GM21737 (cell line): ENCODE measurements at regions not wholly inside any gene's neighbourhood (a gene's known extent, or its start where the extent isn't known, plus 50 kb on each side); places are given as distances from the start of the nearest gene placed in this dataset.
A peak's percentile ranks its signal among the peaks of the same experiment; 100 is the strongest.

Source experiments
- ATAC-seq: cut with Tn5 transposase; IDR thresholded peaks from one replicate; pipeline ENCODE4 v1.9.1; 2021; ENCODE audit warnings: mild to moderate bottlenecking, moderate library complexity; ENCODE audit not compliant: unreplicated experiment

DNA sequence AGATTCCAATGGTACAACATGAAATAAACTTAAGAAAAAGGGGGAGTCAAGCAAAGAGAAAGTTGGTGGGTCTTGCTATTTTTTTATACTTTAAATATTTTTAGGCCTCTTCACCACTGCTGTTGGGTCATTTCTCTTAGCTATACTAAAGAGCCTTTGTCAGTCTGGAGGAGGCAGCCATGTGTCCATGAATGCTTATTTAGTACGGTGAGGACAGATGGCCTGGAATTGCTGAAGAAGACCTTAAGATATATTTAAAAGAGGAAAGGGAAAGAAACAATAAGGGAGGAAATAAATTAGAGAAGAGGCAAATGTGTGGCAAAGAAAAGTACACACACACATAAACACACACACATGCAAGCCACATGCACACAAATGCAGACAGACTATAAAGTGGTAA is 560.5 kb upstream of the MEF2C start:
- ATAC-seq = no peak

DNA sequence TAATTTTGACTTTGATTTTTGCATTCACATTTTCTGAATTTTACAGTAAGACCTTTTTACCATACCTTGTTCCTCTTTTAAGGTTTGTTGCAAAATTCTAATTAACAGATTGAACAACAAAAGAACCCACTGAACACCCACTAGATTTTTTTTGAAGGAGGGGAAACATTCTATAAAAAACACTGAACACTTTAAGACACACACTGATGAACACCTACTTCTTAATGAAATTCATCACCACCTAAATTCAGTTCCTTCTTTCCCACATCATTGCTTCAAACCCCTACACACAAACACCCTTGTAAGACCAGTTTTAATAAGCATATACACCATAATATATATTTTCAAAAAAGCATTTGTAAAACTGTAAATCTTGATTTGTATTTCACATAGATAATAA is 559.0 kb upstream of the MEF2C start:
- ATAC-seq = no peak

DNA sequence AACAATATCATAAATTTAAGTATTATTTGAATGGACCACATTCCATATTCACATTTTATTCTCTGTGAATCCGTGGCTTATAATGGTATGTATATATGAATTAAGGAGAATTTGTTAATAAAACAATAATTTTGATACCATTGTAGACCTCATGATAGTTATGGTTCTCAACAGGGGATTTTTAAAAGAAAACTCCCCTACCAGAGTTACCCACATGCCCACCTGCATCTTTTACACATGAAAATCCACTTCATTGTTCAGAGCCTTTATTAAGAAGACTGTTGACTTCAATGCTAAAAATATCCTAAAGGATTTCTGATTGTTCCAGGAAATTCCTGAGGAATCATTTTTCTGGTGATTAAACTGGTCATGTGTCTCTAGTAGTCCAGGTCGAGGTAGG is 557.7 kb upstream of the MEF2C start:
- ATAC-seq = no peak

DNA sequence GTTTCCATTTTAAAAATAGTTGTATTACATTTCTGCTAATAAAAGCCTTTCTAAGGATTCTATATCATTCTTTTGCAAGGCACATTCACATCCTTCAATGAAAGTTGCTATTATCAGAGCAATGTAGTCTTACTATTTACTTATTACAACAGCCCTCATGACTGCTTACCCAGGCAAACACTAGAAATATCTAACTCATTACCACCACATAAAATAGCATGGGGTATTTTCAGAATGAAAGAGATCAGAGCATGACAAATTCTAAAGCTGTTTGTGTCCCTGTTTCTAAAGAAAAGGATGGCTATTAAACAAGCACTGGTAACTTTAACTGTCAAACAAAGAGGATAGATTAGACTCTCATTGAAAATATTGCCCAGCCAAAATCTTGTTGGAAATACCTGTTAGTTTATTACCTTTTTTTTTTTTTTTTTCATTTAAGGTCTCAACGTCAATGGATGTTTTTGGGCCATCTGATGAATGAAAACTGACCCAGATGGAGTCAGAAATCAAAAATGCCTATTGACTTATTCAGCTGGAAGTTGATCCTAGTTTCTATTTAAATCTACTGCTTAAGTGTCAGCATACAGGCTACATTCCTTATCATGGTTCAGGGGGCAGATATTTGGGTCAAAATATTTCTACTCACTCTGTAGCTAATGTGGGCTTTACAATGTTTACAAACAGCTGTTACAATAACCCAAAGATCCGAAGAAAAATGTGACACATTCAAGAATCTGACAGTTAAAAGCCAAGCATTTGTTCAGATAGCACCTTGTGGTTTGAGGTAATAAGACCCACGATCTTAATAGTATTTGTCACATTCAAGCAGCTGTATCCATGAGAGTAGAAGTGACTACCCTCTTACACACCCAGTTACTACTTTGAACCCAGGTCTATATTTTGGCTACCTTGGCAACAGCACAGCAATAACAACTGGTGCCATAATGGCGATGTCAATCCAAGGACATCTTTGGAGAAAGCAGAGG is 554.8 kb upstream of the MEF2C start:
- no peak for ATAC-seq

DNA sequence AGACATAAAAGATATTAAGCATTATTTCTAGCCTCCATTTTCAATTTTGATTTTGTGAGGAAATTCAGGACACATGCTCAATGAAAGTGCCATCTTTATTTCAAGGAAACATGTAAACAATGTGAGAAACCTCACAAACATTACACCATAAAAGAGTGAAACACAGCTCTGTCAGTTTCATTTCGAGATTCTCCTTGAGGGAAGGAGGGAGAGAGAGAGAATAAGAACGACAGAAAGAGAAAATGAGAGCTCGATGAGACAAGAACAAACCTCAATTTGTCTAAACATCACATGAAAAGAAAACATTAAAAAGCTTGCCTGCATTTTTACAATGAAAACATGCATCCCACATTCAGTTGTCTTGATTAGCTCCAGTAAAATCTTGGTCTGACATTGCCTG is 553.5 kb upstream of the MEF2C start:
- ATAC-seq = no peak

DNA sequence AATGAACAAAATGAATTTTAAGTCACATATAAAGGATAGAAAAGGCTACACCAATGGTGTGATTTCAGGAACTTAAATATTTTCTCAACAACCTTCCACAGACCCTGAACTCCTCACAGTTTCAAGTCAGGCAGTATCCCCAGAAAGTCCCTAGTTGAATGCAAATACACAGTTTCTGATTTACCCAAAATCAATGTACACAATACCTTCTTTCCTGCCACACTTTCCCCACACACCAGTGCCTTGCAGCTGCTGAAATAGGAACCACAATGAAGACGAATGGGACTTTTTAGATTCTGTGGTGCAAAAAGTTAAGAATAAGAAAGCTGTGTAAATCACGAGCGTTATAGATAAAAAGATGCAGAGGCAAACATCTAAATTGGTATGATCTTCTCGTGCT is 552.4 kb upstream of the MEF2C start:
- ATAC-seq = peak; percentile 85

DNA sequence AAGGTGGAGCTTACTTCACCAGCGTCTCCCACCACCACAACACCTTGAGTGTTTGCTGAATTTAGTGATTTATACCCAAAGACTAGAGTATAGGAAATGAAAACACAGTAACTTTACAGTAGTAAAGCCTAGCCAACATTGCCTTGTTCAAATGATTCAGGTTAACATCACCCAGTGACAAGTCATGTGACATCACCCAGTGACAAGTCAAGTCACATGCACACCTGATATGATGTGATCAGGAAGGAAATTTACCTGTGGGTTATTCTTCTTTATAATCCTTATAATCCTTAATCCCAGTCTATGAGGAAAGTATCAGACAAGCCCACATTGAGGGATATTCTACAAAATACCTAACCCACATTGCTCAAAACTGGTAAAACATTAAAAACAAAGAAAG is 545.6 kb upstream of the MEF2C start:
- ATAC-seq = no peak

DNA sequence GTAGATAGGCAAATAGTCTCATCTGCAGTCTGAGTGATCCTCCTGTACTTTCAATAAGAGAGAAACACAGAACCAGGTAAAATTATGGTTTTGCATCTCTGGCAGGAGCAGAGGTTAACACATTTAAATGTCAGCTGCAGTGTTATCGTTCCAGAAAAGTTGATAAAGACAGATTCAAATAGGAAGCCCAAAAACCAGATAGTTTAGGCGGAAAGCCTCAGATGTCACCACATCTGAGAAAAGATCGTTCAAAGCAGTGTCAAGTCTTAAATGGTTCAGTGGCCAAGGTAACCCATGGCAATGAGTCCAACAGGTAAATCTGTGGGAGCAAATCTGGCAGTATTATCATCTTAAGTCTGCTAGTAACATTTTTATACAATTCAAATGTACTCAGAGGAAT is 542.1 kb upstream of the MEF2C start:
- no peak for ATAC-seq

DNA sequence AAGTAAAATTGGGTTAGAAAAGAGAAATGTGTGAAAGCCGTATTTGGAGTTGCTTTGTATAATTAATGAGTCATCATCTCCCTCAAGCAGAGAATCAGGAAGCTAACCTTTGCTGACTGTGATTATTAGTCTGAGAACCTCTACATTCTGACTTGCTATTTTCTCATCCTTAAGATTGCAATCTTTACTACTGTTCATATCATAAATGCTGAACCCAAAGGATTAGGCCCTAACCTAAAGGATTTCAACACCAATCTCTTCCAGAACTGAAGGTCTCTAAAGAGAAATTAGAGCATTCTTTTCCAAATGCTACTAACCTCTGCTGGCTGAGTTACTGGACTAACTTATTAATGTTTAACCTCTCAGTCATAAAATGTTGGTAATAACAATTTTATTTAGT is 538.1 kb upstream of the MEF2C start:
- ATAC-seq = no peak

DNA sequence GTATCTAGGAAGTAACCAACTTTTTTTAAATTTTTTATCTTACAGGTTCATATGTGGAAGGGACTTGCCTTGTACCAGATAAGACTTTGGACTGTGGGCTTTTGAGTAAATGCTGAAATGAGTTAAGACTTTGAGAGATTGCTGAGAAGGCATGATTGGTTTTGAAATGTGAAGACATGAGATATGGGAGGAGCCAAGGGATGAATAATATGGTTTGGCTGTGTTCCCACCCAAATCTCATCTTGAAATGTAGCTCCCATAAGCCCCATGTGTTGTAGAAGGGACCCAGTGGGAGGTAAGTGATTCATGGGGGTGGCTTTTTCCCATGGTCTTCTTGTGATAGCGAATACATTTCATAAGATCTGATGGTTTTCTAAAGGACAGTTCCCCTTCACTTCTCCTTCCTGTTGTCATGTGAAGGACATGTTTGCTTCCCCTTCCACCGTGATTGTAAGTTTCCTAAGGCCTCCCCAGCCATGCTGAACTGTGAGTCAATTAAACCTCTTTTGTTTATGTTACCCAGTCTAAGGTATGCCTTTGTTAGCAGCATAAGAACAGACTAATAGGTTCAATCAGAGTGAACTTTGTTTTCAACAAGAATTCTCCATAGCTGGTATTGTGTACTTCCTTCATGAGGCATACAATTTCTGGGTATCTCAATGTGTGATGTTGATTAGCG is 535.6 kb upstream of the MEF2C start:
- no peak for ATAC-seq

DNA sequence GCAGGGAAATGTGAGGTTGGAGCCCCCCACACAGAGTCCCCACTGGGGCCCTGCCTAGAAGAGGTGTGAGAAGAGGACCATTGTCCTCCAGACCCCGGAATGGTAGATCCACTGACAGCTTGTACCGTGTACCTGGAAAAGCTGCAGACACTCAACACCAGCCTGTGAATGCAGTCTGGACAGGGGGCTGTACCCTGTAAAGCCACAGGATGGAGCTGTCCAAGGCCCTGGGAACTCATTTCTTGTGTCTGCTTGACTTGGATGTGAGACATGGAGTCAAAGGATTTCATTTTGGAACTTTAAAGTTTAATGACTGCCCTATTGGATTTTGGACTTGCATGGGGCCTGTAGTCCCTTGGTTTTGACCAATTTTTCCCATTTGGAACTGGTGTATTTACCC is 535.0 kb upstream of the MEF2C start:
- ATAC-seq = no peak

DNA sequence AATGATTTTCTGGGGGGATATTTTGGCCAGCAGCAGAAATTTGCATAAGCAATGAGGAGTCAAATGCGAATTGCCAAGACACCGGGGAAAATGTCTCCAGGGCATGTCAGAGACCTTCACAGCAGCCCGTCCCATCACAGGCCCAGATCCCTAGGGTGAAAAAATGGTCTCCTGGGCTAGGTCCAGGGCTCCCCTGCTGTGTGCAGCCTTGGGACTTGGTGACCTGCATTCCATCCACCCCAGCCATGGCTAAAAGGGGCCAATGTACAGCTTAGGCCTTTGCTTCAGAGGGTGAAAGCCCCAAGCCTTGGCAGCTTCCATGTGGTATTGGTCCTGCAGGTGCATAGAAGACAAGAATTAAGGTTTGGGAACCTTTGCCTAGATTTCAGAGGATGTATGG is 534.5 kb upstream of the MEF2C start:
- no peak for ATAC-seq

DNA sequence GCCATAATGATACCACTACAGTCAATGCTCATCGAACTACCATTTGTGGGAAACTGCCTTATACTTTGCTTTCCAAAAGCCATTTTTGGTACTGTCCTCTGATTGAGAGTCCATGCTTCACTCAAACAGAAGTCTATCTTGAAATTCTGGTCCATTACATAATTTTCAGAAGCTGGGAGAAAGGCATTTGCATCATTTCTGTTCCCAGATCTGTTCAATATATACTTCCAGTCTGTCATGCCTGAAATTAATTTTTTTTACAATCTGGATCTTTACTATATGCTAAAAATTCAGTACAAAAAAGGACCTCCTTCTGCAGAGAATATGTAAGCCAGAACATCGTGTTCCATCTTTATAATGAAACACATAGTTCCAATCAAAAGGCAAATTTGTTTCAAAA is 528.9 kb upstream of the MEF2C start:
- no peak for ATAC-seq

DNA sequence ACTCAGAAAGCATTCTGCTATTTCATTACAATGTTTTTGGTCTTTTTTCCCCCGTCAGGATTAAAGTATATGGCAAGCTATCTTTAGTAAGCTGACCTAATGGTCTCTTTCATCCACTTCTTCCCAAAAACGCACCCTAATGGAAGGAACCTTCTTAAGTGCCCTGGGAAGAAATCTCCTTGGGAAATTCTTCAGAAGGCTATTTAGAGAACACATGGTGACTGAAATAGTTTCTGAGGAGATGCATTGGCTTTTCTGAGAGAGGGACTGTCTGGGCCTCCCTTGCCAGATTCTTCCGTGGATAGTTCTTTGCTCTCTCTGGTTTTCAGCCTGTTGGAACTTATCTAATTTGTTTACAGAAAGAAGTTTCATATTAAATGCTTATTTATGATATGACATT is 524.1 kb upstream of the MEF2C start:
- ATAC-seq = no peak

DNA sequence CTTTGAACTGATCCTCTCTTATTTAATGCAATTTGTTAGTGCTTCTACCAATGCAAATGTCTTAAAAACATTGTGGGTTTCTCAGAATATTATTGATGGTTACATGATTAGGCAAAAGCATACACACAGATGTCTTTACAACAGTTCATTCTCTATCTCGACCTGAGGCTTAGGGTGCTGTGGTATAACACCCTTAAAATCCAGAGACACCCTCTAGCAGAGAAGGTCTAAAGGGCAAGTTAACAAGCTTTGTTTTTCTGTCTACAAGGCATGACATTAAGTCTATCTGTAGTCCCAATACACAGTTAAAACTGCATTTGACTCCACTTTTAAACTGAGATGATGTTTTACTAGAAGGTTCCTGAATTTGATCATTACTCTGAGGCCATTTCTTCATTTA is 518.7 kb upstream of the MEF2C start:
- ATAC-seq = no peak

DNA sequence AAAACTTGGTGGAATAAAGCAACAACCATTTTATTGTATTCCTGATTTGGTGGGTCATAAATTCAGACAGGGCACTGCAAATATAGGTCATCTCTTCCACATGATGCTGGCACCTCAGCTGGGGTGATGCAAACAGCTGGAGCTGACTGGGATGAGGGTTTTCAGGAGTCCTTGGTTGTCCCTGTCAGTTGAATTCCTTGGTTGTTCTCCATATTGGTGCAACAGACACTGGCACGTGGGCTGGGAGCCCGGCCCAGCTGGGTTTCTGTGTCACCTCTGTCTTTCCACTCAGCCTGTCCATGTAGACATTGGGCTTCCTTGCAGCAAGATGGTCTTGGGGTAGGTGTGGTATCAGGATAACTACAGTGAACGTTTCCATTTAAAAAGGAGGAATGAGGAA is 518.0 kb upstream of the MEF2C start:
- ATAC-seq = no peak

DNA sequence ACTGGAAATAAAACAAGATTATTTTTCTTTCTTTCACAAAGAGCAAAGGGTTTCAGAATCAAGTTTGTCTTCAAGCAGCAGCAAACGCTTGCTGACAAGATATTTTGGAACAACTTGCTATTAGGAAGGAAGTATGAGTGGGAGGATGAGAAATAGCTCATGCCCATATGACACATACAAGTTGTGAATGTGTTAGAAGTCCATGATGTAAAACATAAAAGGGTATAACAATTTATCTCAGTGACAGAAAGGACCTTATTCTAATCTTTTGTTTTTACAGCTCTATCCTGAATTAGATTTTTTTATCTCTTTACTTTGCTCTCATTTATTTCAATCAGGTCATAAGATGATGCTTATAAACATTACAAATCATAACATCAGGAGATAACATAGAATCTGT is 516.6 kb upstream of the MEF2C start:
- ATAC-seq = no peak

DNA sequence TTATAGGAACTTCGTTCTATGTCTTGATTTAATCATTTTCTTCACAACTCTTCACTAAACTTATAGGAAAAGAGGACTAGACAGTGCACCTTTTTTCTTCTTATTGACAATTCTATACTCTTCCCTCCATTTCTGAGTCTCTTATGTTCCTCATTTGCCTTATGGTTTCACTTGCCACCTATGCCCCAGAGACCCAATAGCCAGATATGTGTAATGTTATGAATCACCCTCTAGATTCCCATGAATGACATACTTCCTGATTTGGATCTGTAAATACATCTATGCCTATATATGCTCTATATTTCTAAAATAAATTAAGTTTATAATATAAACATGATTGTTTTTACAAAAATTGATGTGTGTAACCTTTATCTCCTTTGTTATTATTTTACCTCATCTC is 514.1 kb upstream of the MEF2C start:
- no peak for ATAC-seq

DNA sequence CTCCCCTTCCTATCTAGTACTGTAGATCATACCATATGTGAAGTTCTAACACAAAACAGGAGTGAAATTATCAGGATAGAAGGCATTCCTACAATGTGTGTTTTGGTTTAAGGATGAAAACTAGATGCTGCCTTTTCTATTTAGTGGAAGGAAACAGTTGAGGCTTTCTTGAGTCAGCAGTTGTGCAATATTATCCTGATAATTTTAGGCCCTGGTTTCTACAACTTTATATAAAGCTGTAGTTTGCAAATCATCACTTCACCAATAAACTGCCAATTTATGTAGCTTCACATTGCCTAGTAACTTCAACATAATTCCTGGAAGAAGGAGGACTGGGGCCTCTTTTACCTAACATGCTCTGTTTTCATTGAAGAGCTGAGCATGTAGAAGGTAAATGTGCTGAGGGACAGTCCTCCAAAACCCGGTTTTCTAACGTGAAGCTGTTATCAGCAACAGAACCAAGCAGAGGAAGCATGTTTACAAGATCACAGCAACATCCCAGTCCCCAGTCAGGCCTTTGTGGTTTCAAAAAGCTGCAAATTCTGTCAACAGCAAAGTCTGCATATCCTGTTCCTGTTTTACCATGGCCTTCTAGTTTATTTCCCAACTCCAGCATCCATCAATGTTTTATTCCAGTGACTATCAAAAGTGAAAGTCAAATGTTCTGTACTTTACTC is 513.4 kb upstream of the MEF2C start:
- ATAC-seq = peak; percentile 62

DNA sequence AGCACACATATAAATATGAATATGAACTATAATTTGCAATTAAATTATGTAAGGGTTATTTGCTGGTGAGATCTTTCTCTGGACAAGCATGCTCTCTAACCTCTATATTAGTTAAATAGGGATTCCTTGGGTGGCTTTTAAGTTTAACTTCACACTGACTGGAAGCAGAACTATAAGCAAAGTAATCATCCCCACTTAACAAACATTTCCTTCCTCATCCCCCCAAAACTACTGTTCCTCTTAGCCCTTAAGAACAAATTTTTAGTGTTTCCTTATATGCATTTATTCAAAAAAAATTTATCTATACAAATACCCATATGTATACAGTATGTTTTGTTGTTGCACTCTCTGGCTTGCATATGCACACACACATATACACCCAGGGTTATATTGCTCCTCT is 512.1 kb upstream of the MEF2C start:
- no peak for ATAC-seq

DNA sequence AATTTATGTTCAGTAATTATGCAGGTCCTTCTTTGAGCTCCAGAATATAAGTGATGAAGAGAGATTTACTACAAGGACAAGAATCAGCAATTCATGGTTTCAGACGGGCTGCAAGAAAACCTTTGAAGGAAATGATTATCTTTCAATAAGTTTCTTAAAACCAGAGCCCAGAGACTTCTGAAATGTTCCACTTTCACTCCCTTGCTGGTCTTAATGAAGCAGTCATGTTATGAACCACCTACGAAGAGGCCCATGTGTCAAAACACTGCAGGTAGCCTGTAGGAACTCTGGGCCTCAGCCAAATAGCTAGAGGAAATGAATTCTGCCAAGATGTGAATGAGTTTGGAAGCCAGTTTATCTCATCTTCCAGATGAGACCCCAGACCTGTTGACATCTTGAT is 505.9 kb upstream of the MEF2C start:
- no peak for ATAC-seq

DNA sequence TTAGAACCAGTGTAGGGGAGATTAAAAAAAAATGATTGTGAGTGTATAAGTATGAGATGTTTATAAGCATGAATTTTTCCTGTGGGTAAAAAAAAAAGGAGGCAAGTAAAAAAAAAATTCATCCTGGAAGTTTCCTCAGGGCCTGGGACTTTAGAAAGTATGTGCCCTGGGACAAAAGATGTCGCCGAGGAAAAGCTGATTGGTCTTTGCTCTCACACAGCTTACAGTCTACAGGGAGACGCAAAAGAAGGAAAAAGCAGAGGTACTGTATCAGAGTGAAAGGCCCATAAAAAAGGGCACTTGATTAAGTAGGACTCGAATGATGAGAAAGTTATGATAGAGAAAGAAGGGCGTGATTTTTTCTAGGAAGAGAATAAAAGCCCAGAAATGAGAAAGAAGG is 501.4 kb upstream of the MEF2C start:
- ATAC-seq = no peak
